ENCODE measurements at regions not wholly inside any gene's neighbourhood (a gene's known extent, or its start where the extent isn't known, plus 50 kb on each side); places are given as distances from the start of the nearest gene placed in this dataset.

- DNase-seq, result no peak
These were observed 222.1 kb upstream of the FAM3C start for GRCh38 chr7:121618182-121618581.

DNA sequence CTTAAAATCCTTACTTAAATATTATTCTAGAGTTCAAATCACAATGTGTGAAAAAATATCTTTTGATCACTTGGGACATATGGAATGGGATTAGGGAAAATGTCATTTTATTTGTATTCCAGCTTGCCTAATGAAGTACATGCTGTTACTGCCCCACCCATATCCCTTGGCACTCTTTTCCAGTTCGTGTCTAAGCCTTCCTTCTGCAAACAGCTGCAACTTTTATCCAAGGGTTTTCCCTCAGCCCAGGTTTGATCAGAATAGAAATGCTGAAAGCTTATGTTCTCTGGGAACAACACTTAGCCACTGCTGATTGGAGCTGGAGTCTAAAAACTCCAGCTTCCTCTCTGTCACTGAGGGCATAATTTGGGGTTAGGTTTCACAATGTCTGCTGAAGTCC lies 214.1 kb upstream of the FAM3C start:
- DNase-seq, result no peak

- DNase-seq, result no peak
These were observed 213.1 kb upstream of the FAM3C start for GRCh38 chr7:121609208-121609607.

- no peak for DNase-seq
These were observed 212.7 kb upstream of the FAM3C start for GRCh38 chr7:121608785-121609184.

DNA sequence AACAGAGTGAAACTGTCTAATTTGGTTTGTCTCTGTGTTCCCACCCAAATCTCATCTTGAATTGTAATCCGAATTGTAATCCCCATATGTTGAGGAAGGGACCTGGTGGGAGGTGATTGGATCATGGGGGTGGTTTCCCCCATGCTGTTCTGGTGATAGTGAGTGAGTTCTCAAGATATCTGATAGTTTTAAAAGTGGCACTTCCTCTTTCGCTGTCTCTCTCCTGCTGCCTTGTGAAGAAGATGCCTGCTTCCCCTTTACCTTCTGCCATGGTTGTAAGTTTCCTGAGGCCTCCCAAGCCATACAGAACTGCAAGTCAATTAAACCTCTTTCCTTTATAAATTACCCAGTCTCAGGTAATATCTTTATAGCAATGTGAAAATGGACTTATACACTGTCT lies 212.1 kb upstream of the FAM3C start:
- DNase-seq, result peak; percentile 55

DNA sequence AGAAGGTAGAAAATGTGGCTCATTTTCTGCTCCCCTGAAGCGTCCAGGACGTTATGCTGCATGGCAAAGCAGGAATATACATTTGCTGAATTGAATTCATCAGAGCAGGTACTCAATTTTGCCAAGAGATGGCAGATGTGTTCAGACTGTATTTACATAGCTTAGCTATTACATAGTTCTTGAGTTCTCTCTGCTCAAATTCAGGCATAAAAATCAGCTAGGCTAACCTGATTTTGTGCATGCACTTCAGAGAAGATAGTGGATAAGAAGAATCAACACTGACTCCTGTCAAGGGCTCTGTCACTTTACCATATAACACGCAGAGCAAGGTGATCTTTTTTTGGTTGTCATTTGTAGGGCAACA lies 209.2 kb upstream of the FAM3C start:
- DNase-seq, result no peak

DNA sequence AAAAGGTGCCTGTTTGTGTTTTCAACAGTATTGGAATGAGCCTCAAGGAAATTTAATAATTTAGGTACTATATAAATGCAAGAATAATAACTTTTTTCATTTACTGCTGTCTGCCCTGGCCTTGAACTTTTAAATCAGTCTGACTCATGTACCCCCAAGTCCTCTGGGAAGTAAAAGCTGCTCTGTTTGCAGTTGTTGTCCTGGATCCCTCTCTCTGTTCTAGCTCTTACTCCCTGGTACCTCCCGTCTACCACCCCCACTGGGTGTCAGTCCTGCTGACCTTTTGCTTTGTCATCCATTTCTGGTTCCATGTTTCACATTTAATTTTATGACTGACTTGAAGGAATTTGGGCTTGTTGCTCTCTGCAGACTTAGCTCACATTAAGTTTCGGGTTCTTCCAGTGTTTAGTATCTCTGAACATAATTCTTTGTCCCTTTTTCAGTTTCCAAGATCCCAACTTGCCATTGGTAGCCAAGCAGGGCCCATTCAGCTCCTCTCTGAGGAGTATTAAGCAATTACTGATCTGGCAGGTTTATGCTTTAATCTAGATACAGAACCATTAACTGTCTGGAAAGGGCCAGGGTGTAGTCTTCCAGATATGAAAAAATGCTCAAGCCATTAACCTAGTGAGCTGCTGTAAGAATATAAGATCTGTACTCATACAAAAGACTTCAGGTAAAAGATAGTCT lies 208.7 kb upstream of the FAM3C start:
- DNase-seq, result no peak

- DNase-seq, result no peak
These were observed 207.8 kb upstream of the FAM3C start for GRCh38 chr7:121603886-121604285.

DNA sequence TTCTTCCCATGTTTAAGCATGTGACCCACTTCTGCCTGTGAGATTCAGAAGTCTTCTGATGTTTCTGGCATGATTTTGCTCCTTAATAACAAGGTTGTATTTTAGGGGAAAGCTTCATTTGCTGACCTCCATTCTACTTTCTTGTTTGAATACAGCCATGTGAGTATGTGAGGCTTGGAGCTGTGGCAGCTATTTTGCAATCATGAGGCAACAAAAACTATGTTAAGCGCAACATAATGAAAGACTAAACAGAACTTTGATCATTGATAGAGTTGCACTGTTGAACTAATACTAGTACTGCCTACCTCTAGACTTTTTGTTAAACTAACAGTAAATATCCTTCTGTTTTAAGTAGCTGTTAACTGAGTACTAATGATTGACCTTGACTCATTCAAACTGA lies 203.8 kb upstream of the FAM3C start:
- no peak for DNase-seq

DNA sequence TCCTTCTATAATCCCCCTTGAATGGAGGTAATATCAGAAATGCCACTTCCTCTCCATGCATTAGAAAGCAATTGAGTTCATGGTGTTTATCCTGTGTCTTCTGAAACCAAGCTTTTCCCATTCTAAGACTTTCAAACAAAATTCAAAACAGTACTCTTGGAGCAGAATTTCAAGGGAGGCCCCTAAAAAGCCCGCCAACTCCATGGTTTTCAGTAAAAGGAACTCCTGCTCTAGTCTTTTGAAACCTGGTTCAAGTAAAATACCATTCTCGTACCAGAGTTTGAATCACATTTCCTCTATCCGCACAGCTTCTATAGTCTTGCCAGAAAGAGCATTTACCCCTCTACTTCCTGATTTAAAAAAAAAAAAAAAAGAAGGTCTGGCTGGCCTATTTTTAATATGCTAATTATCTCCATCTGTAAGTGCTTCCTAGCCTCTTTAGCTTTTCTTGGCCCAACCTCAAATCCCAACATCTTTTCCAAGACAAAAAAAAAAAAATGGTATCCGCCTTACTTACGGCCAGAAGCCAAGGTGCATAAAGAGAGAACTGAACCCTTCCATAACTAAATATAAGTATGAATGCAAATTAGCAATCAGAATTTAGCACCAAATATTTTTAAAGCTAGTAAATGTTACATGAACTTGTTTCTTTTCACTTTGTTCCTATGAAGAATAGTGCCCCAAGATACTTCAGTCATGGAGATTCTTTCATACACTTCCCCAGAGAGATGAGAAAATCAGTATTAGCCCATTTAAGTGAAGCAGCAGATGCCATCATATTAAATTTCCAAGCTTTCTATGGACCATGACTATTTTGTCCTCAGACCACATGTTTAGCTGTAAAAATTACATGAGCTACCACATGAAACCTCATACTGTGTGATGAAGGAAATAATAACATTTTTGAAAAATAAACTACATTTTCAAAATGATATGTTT lies 199.9 kb upstream of the FAM3C start:
- DNase-seq, result no peak

GRCh38 chr7:121591926-121592325 lies 195.8 kb upstream of the FAM3C start:
- DNase-seq, result no peak

DNA sequence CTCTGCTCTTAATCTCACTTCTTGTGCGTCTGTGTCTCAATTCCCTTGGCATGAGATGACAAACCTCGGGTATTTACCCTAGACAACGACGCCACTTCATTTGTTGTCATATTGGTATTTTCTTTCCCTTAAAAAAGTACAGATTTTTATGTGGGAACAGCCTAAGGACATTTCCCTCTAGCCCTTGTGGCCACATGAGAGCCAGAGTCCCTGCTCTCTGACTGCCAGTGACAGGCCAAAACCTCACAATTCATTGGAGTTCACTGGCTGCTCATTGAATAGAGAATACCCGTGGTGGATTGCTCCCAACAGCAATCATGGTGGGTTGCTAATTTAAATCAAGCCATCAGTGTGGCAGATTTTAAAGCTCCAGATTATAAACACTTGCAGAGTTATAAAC lies 191.3 kb upstream of the FAM3C start:
- no peak for DNase-seq

- no peak for DNase-seq
These were observed 186.2 kb upstream of the FAM3C start for GRCh38 chr7:121582258-121582657.

GRCh38 chr7:121579639-121580038 lies 183.5 kb upstream of the FAM3C start:
- DNase-seq, result no peak

DNA sequence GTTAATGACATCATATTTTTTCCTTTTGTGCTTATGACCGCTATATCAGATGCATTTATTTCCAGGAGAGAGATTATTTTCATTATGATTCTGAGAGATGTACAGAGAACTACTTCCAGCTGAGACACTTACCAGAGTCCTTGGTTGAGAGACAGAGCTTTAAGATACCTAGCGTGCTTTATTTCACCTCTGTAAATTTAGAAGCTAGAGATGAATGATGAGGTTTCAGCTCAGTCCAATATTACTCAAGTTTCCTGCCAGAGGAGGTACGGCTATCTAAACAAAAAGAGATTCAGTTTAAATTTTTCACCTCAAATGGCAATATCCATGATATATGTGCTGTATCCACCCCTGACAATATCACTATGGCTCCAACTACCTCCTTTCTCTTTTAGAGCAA lies 182.6 kb upstream of the FAM3C start:
- DNase-seq, result no peak

DNA sequence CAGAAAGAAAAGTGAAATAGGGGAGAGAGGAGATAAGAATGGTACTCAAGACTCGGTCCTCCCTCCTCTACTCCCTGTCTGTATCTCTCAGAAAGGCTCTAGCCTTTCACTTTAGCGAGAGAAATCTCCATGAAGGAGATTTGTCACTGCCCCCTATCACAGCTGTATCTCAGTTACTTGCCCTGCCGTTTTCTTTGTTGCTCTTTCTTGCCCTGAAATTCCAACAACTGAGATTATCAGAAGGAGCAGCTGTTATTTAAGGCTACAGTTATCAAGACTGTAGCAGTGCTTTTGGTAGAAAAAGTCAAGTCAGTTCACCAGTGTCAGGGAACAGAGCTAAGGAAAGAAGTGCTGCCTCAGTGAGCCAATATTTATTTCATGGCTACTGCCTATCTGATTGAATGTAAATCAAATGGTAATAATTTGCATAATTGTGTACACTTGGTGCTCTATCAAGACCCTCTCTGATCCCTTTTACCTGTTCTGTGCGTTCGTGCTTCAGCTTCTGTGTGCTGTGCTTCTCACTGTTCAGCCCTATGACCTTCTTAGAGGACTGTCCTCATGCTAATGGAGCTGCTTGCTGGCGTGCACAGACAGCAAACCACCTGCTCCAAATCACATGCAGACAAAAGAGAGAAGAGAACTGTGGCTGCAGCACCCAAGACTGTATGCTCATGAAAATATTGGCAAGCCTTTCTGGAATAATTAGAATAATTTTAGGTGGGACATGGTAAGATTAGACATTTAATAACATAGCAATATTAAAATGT lies 180.2 kb upstream of the FAM3C start:
- DNase-seq, result no peak

- DNase-seq, result no peak
These were observed 179.2 kb upstream of the FAM3C start for GRCh38 chr7:121575194-121575765.

GRCh38 chr7:121574109-121574508 lies 178.0 kb upstream of the FAM3C start:
- no peak for DNase-seq

DNA sequence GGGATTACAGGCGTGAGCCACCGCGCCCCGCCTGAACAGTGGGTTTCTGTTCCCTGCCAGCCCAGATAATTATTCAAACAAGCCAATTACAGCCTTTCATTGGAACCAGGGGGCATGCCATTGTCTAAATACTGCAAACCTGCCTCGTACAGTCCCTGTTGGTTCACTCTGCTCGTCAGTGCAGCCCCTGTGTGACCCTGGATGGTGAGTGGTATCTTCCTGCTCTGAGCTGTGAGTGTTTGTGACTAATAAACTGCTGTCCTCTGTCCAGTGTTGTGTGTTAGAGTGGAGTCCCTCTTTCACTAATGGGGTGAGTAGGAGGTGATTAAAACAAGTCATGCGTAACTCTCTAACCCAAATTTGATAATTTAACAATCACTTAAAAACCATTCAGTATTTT lies 176.5 kb upstream of the FAM3C start:
- no peak for DNase-seq

- no peak for DNase-seq
These were observed 174.3 kb upstream of the FAM3C start for GRCh38 chr7:121570365-121570764.

DNA sequence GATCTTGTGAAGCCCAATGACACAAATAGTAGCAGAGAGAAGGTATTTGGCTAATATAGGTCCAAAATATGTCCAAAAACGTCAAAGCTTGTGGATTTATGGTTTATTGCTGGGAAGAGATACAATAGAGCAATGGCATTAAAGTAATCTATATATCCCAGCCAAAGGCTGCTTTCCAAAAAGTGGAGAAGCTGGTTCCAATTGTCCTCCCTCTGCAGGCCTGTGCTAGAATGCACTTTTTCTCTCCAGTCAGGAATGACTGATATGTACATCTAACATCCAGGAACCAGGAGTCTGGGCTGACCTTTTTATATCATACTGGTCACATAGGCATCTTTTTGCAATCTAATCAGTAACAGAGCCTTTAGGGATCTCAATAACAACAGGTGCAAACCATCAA lies 167.1 kb upstream of the FAM3C start:
- no peak for DNase-seq

DNA sequence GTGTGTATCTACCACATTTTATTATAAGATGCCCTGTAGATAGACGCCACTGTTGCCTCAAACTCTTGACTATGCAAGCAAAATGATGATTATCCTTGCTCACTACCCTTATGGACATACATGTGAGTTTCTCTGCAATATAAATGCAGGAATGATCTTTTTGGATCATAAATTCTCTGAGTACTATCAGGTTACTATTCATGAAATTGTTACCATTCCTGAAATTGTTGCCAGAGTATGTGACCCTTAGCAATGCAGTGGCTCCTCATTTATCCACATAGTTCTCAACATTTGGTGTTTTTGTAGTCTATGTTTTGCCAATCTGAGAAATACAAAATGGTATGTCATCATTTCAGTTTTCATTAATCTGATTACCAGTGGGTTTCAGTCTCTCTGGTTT lies 166.2 kb upstream of the FAM3C start:
- no peak for DNase-seq

DNA sequence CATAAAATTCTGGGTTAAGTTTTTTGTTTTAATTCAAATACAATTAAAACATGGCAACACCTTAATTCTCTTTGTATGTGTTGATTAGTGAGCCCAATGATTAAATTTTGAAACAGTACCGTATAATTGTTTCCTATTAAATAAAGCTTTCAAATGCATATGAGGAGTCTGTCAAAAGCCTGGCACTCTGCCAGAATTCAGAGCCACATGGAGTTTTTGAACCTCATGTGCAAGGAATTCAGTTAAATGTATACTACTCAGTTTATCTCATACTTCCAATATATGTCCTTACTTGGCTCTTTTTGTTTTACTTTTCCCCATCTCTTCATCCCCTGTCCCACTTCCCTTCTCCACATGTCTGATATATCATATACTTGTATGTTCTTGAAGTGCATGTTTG lies 165.6 kb upstream of the FAM3C start:
- DNase-seq, result no peak

Data from MV-4-11 (cell line).